Muscle of leg (tissue), 3 donors: ENCODE measurements at regions not wholly inside any gene's neighbourhood (a gene's known extent, or its start where the extent isn't known, plus 50 kb on each side); places are given as distances from the start of the nearest gene placed in this dataset.

Experiments
- DNase-seq: peaks from one replicate; pipeline ENCODE4 v3.0.0; 2013
- H3K27ac ChIP-seq: one replicate; pipeline ENCODE4 v1.5.1; 2013; ENCODE audit warnings: mild to moderate bottlenecking, low read length, control low read depth
- H3K27me3 ChIP-seq: one replicate; pipeline ENCODE4 v1.6.1; 2013; ENCODE audit warnings: low read length; ENCODE audit not compliant: control insufficient read depth, insufficient read depth
- H3K36me3 ChIP-seq: one replicate; pipeline ENCODE4 v1.6.1; 2013; ENCODE audit warnings: low read length; ENCODE audit not compliant: control insufficient read depth, insufficient read depth
- H3K4me1 ChIP-seq: one replicate; pipeline ENCODE4 v1.6.1; 2013; ENCODE audit warnings: low read length; ENCODE audit not compliant: control insufficient read depth, insufficient read depth
- H3K4me3 ChIP-seq: one replicate; pipeline ENCODE4 v1.5.1; 2013; ENCODE audit warnings: low read length, control low read depth
- H3K9me3 ChIP-seq: replicated peaks from 2 replicates; pipeline ENCODE4 v1.6.1; 2013; ENCODE audit warnings: low read depth, low read length; ENCODE audit not compliant: control insufficient read depth
- WGBS: methylation state at CpG from one replicate; pipeline ENCODE4 v1.1.5; 2013; ENCODE audit warnings: missing lambda C conversion rate; ENCODE audit not compliant: insufficient coverage; 5-methylcytosine and 5-hydroxymethylcytosine counted together

- H3K36me3 ChIP-seq: no peaks in the 10 kb centered on the region
- no peak overlapping the region for H3K27ac ChIP-seq
- H3K4me3 ChIP-seq: no peak overlapping the region
- H3K4me1 ChIP-seq: no peaks in the 10 kb centered on the region
- no peak for DNase-seq
- no peaks in the 10 kb centered on the region for H3K27me3 ChIP-seq
- 94% methylated on average over 3 of the region's 8 CpGs for WGBS
- no peaks in the 10 kb centered on the region for H3K9me3 ChIP-seq
These were observed 381.4 kb downstream of the SLITRK6 start for GRCh38 chr13:85417807-85418206.

GRCh38 chr13:85413664-85414063 lies 385.6 kb downstream of the SLITRK6 start:
- no peak for DNase-seq
- no CpG with 5 or more reads among the region's 2 CpGs for WGBS
- Histone ChIP-seq H3K4me1 (no peaks in the 10 kb centered on the region), H3K27me3 (no peaks in the 10 kb centered on the region), H3K4me3 (no peak overlapping the region), H3K27ac (no peak overlapping the region), H3K9me3 (no peaks in the 10 kb centered on the region), H3K36me3 (no peaks in the 10 kb centered on the region)

GRCh38 chr13:85412448-85412847 lies 386.8 kb downstream of the SLITRK6 start:
- Histone ChIP-seq H3K27ac (no peak overlapping the region), H3K27me3 (no peaks in the 10 kb centered on the region), H3K36me3 (no peaks in the 10 kb centered on the region), H3K9me3 (no peaks in the 10 kb centered on the region), H3K4me3 (no peak overlapping the region), H3K4me1 (no peaks in the 10 kb centered on the region)
- DNase-seq: no peak
- WGBS: no CpG with 5 or more reads among the region's 1 CpG

GRCh38 chr13:85411591-85411990 lies 387.6 kb downstream of the SLITRK6 start:
- H3K36me3 ChIP-seq: no peaks in the 10 kb centered on the region
- WGBS: no CpG with 5 or more reads among the region's 2 CpGs
- no peaks in the 10 kb centered on the region for H3K27me3 ChIP-seq
- H3K9me3 ChIP-seq: no peaks in the 10 kb centered on the region
- H3K27ac ChIP-seq: no peak overlapping the region
- peak; percentile 33 for DNase-seq
- no peaks in the 10 kb centered on the region for H3K4me1 ChIP-seq
- H3K4me3 ChIP-seq: no peak overlapping the region

- Histone ChIP-seq H3K36me3 (no peaks in the 10 kb centered on the region), H3K9me3 (no peaks in the 10 kb centered on the region), H3K27ac (no peak overlapping the region), H3K4me1 (no peaks in the 10 kb centered on the region), H3K4me3 (no peak overlapping the region), H3K27me3 (no peaks in the 10 kb centered on the region)
- WGBS: no CpG with 5 or more reads among the region's 3 CpGs
- no peak for DNase-seq
These were observed 390.8 kb downstream of the SLITRK6 start for GRCh38 chr13:85408415-85408814.

GRCh38 chr13:85406269-85406975 lies 392.8 kb downstream of the SLITRK6 start:
- no peaks in the 10 kb centered on the region for H3K36me3 ChIP-seq
- H3K4me3 ChIP-seq: no peak overlapping the region
- WGBS: no CpG with 5 or more reads among the region's 5 CpGs
- no peaks in the 10 kb centered on the region for H3K9me3 ChIP-seq
- H3K27ac ChIP-seq: no peak overlapping the region
- DNase-seq: no peak
- H3K4me1 ChIP-seq: no peaks in the 10 kb centered on the region
- no peaks in the 10 kb centered on the region for H3K27me3 ChIP-seq

GRCh38 chr13:85405316-85405897 lies 393.8 kb downstream of the SLITRK6 start:
- peaks cover 2% of the 10 kb centered on the region for H3K9me3 ChIP-seq
- whole genome bisulfite sequencing: 91% methylated on average over 6 of the region's 13 CpGs
- no peaks in the 10 kb centered on the region for H3K4me1 ChIP-seq
- no peak for DNase-seq
- no peaks in the 10 kb centered on the region for H3K27me3 ChIP-seq
- no peak overlapping the region for H3K4me3 ChIP-seq
- no peak overlapping the region for H3K27ac ChIP-seq
- no peaks in the 10 kb centered on the region for H3K36me3 ChIP-seq

- no peak overlapping the region for H3K4me3 ChIP-seq
- no peaks in the 10 kb centered on the region for H3K4me1 ChIP-seq
- H3K27ac ChIP-seq: no peak overlapping the region
- H3K9me3 ChIP-seq: no peaks in the 10 kb centered on the region
- no peaks in the 10 kb centered on the region for H3K36me3 ChIP-seq
- no CpG with 5 or more reads among the region's 3 CpGs for WGBS
- peak; percentile 16 for DNase-seq
- H3K27me3 ChIP-seq: no peaks in the 10 kb centered on the region
These were observed 412.8 kb downstream of the SLITRK6 start for GRCh38 chr13:85386424-85386823.

- no peak overlapping the region for H3K4me3 ChIP-seq
- no peaks in the 10 kb centered on the region for H3K9me3 ChIP-seq
- H3K36me3 ChIP-seq: no peaks in the 10 kb centered on the region
- no peak for DNase-seq
- 80% methylated on average over 1 of the region's 1 CpG for WGBS
- H3K27me3 ChIP-seq: no peaks in the 10 kb centered on the region
- H3K27ac ChIP-seq: no peak overlapping the region
- H3K4me1 ChIP-seq: no peaks in the 10 kb centered on the region
These were observed 415.9 kb downstream of the SLITRK6 start for GRCh38 chr13:85383291-85383690.

GRCh38 chr13:85381082-85381481 lies 418.1 kb downstream of the SLITRK6 start:
- Histone ChIP-seq H3K9me3 (no peaks in the 10 kb centered on the region), H3K4me1 (no peaks in the 10 kb centered on the region), H3K4me3 (no peak overlapping the region), H3K36me3 (no peaks in the 10 kb centered on the region), H3K27me3 (no peaks in the 10 kb centered on the region), H3K27ac (no peak overlapping the region)
- no CpG with 5 or more reads among the region's 2 CpGs for WGBS
- DNase-seq: no peak
